ENCODE measurements at regions not wholly inside any gene's neighbourhood (a gene's known extent, or its start where the extent isn't known, plus 50 kb on each side); places are given as distances from the start of the nearest gene placed in this dataset.

DNA sequence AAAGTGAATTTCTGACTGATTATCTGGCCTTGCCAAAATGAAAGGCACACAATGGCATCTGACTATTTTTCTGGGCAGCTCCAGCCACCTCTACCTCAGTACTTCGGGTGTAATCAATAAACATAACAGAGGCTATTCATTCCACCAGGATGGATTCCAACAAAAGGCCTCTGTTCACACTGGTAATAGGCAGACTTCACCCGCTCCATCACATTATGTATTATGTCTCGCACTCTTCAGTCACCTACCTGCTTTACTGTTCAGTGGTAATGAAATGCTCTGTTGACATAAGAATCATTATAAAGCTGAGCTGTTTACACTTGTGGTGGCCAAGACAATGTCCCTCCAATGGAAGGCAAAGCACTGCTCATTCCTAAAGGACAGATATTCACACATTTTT lies 1333.7 kb upstream of the WWC1 start:
- Histone ChIP-seq H2AFZ (ENCODE audit: low read length) (no peak overlapping the region), H3K27me3 (ENCODE audit: insufficient read depth, low read length) (no peaks in the 10 kb centered on the region), H3K4me3 (ENCODE audit: insufficient read depth, low read length) (no peak overlapping the region), H3K4me1 (ENCODE audit: insufficient read depth, low read length) (no peaks in the 10 kb centered on the region), H3K36me3 (ENCODE audit: insufficient read depth, low read length) (no peaks in the 10 kb centered on the region), H3K9me3 (ENCODE audit: low read depth, low read length) (no peaks in the 10 kb centered on the region), H3K79me2 (ENCODE audit: insufficient read depth, low read length) (no peaks in the 10 kb centered on the region), H3K4me2 (ENCODE audit: insufficient read depth, low read length) (no peak overlapping the region), H4K20me1 (ENCODE audit: insufficient read depth, low read length) (no peaks in the 10 kb centered on the region), H3K27ac (ENCODE audit: low read depth, low read length) (no peak overlapping the region)
- TF ChIP-seq, protein P1, sequence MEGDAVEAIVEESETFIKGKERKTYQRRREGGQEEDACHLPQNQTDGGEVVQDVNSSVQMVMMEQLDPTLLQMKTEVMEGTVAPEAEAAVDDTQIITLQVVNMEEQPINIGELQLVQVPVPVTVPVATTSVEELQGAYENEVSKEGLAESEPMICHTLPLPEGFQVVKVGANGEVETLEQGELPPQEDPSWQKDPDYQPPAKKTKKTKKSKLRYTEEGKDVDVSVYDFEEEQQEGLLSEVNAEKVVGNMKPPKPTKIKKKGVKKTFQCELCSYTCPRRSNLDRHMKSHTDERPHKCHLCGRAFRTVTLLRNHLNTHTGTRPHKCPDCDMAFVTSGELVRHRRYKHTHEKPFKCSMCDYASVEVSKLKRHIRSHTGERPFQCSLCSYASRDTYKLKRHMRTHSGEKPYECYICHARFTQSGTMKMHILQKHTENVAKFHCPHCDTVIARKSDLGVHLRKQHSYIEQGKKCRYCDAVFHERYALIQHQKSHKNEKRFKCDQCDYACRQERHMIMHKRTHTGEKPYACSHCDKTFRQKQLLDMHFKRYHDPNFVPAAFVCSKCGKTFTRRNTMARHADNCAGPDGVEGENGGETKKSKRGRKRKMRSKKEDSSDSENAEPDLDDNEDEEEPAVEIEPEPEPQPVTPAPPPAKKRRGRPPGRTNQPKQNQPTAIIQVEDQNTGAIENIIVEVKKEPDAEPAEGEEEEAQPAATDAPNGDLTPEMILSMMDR (IDR thresholded peaks at IDR 0.05; ENCODE audit: extremely low read depth, low read depth, low read length): no peak
- DNase-seq (ENCODE audit: insufficient read length, low spot score, missing footprints): no peak

DNA sequence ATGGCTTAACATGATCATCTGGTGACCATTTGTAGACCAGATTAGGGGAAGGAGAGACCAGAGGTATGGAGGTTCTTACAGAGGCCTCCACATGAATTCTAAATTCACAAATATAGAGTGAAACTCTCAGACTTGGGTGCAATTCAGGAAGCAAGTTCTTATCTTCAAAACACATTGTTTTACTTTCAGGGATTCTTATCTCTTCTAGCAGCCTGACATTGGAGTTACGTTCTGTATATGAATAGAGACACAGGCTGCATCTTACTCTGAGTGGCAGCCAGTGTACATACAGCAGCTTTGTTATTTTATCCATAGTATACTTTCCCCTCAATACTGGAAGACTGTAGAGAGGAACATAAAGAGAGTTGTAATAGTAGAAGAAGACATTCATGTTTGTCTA lies 1331.7 kb upstream of the WWC1 start:
- no peak overlapping the region for H3K4me2 ChIP-seq (ENCODE audit: insufficient read depth, low read length)
- no peak overlapping the region for H3K4me3 ChIP-seq (ENCODE audit: insufficient read depth, low read length)
- H3K79me2 ChIP-seq (ENCODE audit: insufficient read depth, low read length): no peaks in the 10 kb centered on the region
- H3K27ac ChIP-seq (ENCODE audit: low read depth, low read length): no peak overlapping the region
- no peaks in the 10 kb centered on the region for H3K36me3 ChIP-seq (ENCODE audit: insufficient read depth, low read length)
- H3K9me3 ChIP-seq (ENCODE audit: low read depth, low read length): no peaks in the 10 kb centered on the region
- no peak overlapping the region for H2AFZ ChIP-seq (ENCODE audit: low read length)
- no peaks in the 10 kb centered on the region for H4K20me1 ChIP-seq (ENCODE audit: insufficient read depth, low read length)
- H3K4me1 ChIP-seq (ENCODE audit: insufficient read depth, low read length): no peaks in the 10 kb centered on the region
- TF ChIP-seq, protein P1 (IDR thresholded peaks at IDR 0.05; ENCODE audit: extremely low read depth, low read depth, low read length): no peak
- H3K27me3 ChIP-seq (ENCODE audit: insufficient read depth, low read length): no peaks in the 10 kb centered on the region
- DNase-seq (ENCODE audit: insufficient read length, low spot score, missing footprints): no peak

DNA sequence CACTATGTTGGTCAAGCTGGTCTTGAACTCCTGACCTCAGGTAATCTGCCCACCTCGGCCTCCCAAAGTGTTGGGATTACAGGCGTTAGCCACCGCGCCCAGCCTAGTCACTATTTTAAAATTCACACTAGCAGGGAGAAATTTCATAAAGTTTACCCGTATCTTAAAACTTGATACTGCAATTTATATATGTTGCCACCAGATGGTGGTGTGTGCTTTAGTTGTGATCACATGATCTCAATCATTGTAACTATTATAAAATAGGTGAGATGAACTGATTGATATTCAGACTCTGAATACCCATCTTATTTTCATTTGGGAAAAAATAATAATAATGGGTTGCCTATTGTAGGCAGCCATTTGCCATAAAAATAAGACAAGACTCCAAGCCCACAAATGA lies 1330.4 kb upstream of the WWC1 start:
- Histone ChIP-seq H3K9me3 (ENCODE audit: low read depth, low read length) (no peaks in the 10 kb centered on the region), H3K4me1 (ENCODE audit: insufficient read depth, low read length) (no peaks in the 10 kb centered on the region), H3K4me3 (ENCODE audit: insufficient read depth, low read length) (no peak overlapping the region), H3K4me2 (ENCODE audit: insufficient read depth, low read length) (no peak overlapping the region), H3K36me3 (ENCODE audit: insufficient read depth, low read length) (no peaks in the 10 kb centered on the region), H3K79me2 (ENCODE audit: insufficient read depth, low read length) (no peaks in the 10 kb centered on the region), H3K27ac (ENCODE audit: low read depth, low read length) (no peak overlapping the region), H2AFZ (ENCODE audit: low read length) (no peak overlapping the region), H4K20me1 (ENCODE audit: insufficient read depth, low read length) (no peaks in the 10 kb centered on the region), H3K27me3 (ENCODE audit: insufficient read depth, low read length) (no peaks in the 10 kb centered on the region)
- no peak for DNase-seq (ENCODE audit: insufficient read length, low spot score, missing footprints)
- TF ChIP-seq, protein P1 (IDR thresholded peaks at IDR 0.05; ENCODE audit: extremely low read depth, low read depth, low read length): no peak

DNA sequence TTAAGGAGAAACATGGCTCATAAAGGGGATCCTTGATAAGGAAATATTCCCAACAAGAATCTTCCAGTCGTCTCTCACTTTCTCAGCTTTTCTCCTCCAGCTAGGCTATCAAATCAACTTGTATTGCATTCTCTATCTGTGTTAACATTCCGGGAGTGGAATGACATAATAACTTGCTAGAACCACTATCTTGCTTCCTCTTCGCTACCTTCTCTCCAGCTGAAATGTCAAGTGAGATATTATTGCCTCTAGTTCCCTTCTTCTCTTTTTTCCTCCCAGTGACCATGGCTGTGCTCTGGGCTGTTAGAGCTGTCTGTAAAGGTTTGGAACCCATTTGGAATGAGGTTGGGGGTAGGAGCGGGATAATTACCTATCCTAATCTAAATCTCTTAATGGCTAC lies 1329.5 kb upstream of the WWC1 start:
- no peaks in the 10 kb centered on the region for H3K27me3 ChIP-seq (ENCODE audit: insufficient read depth, low read length)
- H3K36me3 ChIP-seq (ENCODE audit: insufficient read depth, low read length): no peaks in the 10 kb centered on the region
- no peaks in the 10 kb centered on the region for H3K79me2 ChIP-seq (ENCODE audit: insufficient read depth, low read length)
- H3K4me3 ChIP-seq (ENCODE audit: insufficient read depth, low read length): no peak overlapping the region
- TF ChIP-seq, protein P1 (IDR thresholded peaks at IDR 0.05; ENCODE audit: extremely low read depth, low read depth, low read length): no peak
- no peak for DNase-seq (ENCODE audit: insufficient read length, low spot score, missing footprints)
- no peaks in the 10 kb centered on the region for H4K20me1 ChIP-seq (ENCODE audit: insufficient read depth, low read length)
- H3K4me2 ChIP-seq (ENCODE audit: insufficient read depth, low read length): no peak overlapping the region
- no peaks in the 10 kb centered on the region for H3K9me3 ChIP-seq (ENCODE audit: low read depth, low read length)
- no peak overlapping the region for H3K27ac ChIP-seq (ENCODE audit: low read depth, low read length)
- no peaks in the 10 kb centered on the region for H3K4me1 ChIP-seq (ENCODE audit: insufficient read depth, low read length)
- no peak overlapping the region for H2AFZ ChIP-seq (ENCODE audit: low read length)
